GM11168 (cell line): ENCODE measurements at regions not wholly inside any gene's neighbourhood (a gene's known extent, or its start where the extent isn't known, plus 50 kb on each side); places are given as distances from the start of the nearest gene placed in this dataset.

ENCODE experiments used
- in situ Hi-C: fragments of 300-500 bp; cut with MboI; formaldehyde crosslinking; loops from one replicate; pipeline ENCODE4 v1.12.0; 2022; ENCODE audit warnings: low sequenced_read_pairs; ENCODE audit not compliant: unreplicated experiment

GRCh38 chr1:188931506-188931905 lies 1546.2 kb downstream of the BRINP3 start:
- in situ Hi-C loops: no loop called here

DNA sequence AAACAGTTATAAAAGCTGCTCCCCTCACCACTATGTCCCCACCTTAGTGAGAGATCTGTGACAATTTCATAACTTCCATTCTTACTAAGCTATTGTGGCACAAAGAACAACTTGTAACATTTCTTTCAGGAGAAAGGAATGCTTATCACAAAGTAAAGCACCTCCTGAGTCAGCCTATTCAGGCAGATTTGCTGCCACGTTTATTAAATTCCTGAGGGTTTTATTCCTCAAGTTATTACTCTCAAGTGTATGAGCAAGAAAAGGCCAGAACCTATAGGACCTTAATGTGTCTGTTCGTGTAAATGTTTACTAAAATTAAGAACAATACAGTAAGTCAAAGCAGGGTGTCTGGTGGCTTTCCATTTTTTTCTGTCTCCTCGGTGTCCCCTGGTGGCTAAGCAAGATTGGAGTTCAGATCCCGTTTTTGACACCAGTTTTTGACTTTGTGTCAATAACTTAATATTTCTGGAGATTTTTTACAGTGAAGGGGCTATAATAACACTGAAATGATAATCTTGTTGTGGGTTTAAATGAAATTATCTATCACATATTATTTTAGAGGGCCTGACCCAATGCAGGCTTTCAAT lies 1539.6 kb downstream of the BRINP3 start:
- in situ Hi-C loops: no loop called here

DNA sequence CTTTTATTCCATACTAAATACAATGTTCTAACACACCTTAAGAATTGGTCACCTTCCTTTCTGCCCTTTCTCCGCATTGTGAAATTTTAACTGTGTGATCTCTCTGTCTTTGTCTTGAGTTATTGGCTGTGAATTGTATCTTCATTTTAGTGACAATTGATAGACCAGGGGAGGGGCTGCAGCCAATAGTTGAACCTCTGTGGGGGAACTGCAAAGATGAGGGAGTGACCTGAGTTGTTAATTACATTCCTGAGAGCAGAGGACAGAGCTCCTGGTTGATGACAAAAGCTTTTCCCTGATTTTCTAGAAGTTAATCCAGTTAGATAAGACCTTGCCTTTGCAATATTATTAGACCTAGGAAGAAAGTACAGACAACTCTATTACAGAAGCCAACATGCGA lies 1535.7 kb downstream of the BRINP3 start:
- in situ Hi-C loops: no loop called here

DNA sequence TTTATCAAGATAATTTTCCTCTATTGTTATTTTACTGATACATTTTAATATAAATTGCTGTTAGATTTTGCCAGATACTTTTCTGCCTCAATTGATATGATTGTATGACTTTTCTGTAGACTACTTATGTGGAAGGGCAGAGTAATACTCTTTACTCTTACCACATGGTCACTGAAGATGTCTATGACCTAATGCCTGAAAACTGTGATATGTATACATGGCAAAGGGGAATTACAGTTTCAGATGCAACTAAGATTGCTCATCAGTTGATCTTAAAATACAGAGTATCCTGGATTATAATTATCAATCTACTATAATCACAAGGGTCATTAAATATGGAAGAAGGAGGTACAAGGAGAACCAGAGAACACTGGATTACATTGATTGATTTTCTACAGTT lies 1528.0 kb downstream of the BRINP3 start:
- in situ Hi-C loops: no loop called here

DNA sequence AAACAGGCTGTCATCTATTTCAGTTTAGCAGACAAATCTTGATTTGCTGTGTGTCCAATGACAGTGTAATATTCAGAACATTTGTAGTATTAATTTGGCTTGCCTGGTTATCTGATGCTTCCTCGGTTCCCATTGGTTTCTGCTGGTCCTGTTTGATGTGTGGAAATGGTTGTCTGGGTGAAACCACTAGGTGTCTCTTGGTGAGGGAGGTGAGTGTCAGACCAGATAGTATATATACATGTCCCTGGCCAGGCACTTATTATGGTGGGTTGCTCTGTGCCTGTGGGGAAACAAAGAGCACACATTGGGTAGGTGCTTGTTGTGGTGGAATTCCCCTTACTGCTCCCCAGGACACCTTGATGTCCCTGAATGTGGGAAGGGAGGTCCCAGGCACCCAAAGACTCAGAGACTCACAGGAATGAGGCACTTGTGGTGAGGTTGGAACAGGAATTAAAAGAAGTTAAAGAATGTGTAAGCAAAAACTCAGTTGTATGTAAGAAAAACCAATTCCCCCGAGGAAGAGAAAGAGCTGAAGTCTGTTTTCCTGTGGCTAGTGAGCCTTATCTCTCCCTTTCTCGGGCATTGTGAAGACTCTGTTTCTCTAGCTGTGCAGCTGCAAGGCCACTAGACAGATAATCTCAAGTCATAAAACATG lies 1519.1 kb downstream of the BRINP3 start:
- in situ Hi-C loops: no loop called here

DNA sequence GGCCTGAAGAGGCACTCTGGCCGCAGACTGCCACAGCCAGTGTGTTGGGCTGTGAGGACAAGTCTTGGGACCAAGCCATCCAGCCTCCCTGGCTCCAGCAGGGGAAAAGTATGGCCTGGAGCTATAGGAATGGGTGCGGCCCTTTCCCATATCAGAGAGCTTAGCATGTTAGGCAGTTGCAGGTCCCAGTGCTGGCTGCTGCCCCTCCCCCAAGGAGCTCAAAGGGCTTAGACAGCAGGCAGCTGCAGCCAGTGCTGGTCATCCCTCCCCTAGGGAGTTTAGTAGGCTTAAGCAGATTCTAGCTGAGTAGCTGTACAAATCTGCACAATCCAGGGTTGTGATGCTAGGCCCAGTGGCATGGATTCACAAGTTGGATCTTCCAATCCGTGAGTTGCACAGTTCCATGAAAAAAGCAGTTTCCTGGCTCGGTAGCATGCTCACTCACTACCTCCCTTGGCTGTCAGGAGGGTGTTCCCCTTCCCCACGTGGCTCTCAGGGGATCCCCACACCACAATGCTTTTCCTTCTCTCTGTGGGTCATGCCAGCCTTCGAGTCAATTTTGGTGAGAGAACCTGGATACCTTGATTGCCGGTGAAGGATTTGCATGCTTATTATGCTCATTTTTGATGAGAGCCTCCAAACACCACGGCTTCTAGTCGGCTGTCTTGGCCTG lies 1490.8 kb downstream of the BRINP3 start:
- in situ Hi-C loops: no loop called here

DNA sequence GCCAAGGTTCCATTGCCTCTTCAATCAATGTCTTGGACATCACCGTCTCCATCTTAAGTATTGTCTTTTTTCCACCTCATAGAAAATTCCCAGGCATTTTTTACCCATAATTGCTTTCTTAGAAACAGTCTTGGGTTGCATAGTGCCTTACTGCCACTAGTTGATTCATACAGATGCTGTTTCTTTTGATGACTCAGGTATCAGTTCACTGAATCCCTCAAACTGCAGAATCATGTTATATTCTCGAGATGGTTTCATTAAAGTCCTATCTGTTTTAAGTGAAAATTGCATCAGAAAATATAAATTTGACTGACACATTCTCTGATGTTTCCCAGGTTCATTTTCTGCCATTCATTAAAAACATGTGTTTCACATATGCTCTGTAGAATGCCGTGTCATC lies 1489.1 kb downstream of the BRINP3 start:
- in situ Hi-C loops: no loop called here

- in situ Hi-C loops: no loop called here
Observed at GRCh38 chr1:188991221-188991930, 1486.3 kb downstream of the BRINP3 start.

- in situ Hi-C loops: no loop called here
Observed at GRCh38 chr1:189007824-189008223, 1469.8 kb downstream of the BRINP3 start.

GRCh38 chr1:189021577-189021976 lies 1456.1 kb downstream of the BRINP3 start:
- in situ Hi-C loops: no loop called here

- in situ Hi-C loops: no loop called here
Observed at GRCh38 chr1:189022015-189022414, 1455.6 kb downstream of the BRINP3 start.

- in situ Hi-C loops: no loop called here
Observed at GRCh38 chr1:189027512-189027911, 1450.2 kb downstream of the BRINP3 start.

GRCh38 chr1:189033169-189033568 lies 1444.5 kb downstream of the BRINP3 start:
- in situ Hi-C loops: no loop called here

GRCh38 chr1:189036628-189037027 lies 1441.0 kb downstream of the BRINP3 start:
- in situ Hi-C loops: no loop called here

GRCh38 chr1:189046127-189046526 lies 1431.5 kb downstream of the BRINP3 start:
- in situ Hi-C loops: no loop called here

- in situ Hi-C loops: no loop called here
Observed at GRCh38 chr1:189084811-189085210, 1392.9 kb downstream of the BRINP3 start.

DNA sequence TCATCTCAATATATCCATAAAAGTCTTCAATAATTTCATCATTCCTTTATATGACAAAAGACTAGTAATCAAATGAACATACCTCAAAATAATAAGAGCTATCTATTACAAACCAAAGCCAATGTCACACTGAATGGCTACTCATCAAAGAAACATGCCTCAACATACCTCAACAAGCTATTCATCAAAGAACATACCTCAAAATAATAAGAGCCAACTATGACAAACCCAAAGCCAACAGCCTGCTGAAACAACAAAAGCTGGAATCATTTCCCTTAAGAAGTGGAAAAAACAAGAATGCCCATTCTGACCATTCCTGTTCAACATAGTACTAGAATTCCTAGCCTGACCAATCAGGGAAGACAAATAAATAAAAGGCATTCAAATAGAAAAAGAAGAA lies 1373.7 kb downstream of the BRINP3 start:
- in situ Hi-C loops: no loop called here

DNA sequence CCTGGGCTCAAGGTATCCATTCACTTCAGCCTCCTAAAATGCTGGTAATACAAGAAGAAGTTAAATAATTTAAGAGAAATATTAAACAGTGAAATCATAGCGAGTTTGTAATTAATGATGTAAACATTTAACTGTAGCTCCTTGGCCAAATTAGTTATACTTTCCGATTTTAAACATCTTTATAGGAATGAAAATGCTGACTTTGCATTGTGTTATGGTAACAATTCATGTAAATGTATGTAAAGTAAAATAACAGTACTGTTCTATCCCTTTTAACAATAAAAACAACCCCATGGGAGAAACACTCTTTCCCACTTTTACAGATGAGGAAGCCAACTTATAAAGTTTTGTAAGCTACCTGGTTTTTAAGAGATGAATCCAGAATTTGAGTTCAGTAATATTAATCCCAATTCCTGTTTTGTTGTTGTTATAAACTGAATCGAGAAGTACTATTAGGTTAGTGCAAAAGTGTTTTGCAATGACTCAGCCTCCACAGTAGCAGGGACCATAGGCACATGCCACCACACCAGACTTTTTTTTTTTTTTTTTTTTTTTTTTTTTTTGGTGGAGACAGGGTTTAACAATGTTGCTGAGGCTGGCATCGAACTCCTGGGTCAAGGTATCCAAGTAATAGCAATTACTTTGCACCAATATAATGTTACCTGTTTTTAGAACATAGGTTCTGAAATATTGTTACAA lies 1360.4 kb downstream of the BRINP3 start:
- in situ Hi-C loops: no loop called here

DNA sequence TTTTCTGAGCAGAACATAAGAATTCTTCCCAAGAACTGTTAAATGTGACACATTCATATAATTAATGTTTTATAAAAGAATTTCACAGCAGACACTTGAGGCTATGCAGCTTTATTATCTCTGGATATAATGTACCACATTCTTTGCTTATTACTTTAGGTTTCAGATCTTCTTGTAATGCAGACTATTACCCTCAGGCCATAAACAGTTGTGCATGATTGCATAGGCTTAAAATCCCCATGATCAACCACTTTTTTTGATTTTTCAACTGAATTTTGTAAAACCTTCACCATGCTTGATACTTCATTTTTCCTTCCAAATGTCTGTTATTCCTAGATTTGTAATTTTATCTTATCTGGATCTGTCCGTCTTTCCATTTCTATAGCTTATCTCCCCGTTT lies 1355.7 kb downstream of the BRINP3 start:
- in situ Hi-C loops: no loop called here

DNA sequence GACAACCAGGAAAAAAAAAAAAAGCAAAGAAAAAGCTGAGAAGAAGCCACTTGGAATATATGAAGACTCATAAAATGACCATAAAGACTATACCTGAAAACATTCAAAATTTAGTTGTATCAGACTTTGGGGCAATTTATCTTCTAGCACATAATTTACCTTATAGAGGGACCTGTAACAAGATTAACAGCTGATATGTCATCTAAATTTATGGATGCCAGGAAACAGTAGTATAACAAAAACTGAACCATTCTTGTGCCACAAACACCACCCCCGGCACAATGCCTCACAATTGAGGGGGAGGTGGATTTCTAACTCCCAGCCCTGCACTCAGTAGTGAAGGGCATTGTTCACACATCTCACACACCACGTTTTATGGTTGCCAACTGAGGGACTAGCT lies 1352.0 kb downstream of the BRINP3 start:
- in situ Hi-C loops: no loop called here

- in situ Hi-C loops: no loop called here
Observed at GRCh38 chr1:189131576-189131975, 1346.1 kb downstream of the BRINP3 start.
